HL-60 (cell line): ENCODE measurements at regions not wholly inside any gene's neighbourhood (a gene's known extent, or its start where the extent isn't known, plus 50 kb on each side); places are given as distances from the start of the nearest gene placed in this dataset.

ENCODE experiments used
- DNase-seq, 2 experiments: peaks; one replicate each; pipeline ENCODE4 v3.0.0-alpha.2; 2010 to 2020; ENCODE audit warnings: low read depth in 1 of 2, low spot score in 1 of 2
- H3K27ac ChIP-seq: fragments of 250-450 bp; sonication (Bioruptor Pico); replicated peaks from 2 replicates; pipeline ENCODE4 v1.5.1; 2020; ENCODE audit warnings: mild to moderate bottlenecking, moderate library complexity
- H3K27me3 ChIP-seq: fragments of 250-450 bp; sonication (Bioruptor Pico); 2 replicates; pipeline ENCODE4 v1.5.1; 2021; ENCODE audit warnings: mild to moderate bottlenecking, moderate library complexity; ENCODE audit not compliant: insufficient read depth, poor library complexity, severe bottlenecking
- H3K4me3 ChIP-seq: replicated peaks from 2 replicates; pipeline ENCODE4 v1.5.1; 2011; ENCODE audit warnings: mild to moderate bottlenecking, control low read depth, low read length; ENCODE audit not compliant: insufficient read depth
- CTCF ChIP-seq: IDR thresholded peaks from one replicate; pipeline ENCODE4 v1.5.1; 2011; ENCODE audit warnings: low read length, control low read depth, inconsistent platforms; ENCODE audit not compliant: insufficient read depth
- GABPA ChIP-seq: IDR thresholded peaks from 2 replicates; pipeline ENCODE4 v1.6.1; 2012; ENCODE audit warnings: low read depth
- POLR2AphosphoS5 ChIP-seq: IDR thresholded peaks from 2 replicates; pipeline ENCODE4 v1.6.1; 2012; ENCODE audit warnings: low read depth
- REST ChIP-seq: IDR thresholded peaks from 2 replicates; pipeline ENCODE4 v1.6.1; 2012; ENCODE audit warnings: low read depth; ENCODE audit not compliant: insufficient replicate concordance
- SPI1 ChIP-seq: IDR thresholded peaks from 2 replicates; pipeline ENCODE4 v1.6.1; 2012; ENCODE audit warnings: low read depth, mild to moderate bottlenecking, borderline replicate concordance

GRCh38 chr10:64535131-64535867, 1014.1 kb downstream of the REEP3 start:
- no peak for DNase-seq

GRCh38 chr10:64537112-64537511, 1015.9 kb downstream of the REEP3 start:
- Histone ChIP-seq H3K27me3 (no peaks in the 10 kb centered on the region), H3K4me3 (no peak overlapping the region), H3K27ac (no peak overlapping the region)
- no peak for TF ChIP-seq POLR2AphosphoS5
- no peak for TF ChIP-seq CTCF
- TF ChIP-seq REST = no peak
- TF ChIP-seq GABPA = no peak
- no peak for TF ChIP-seq SPI1
- no peak for DNase-seq

More at GRCh38 chr10:64535131-64535867, 1014.1 kb downstream of the REEP3 start:
- Histone ChIP-seq H3K4me3 (no peak overlapping the region), H3K27me3 (no peaks in the 10 kb centered on the region), H3K27ac (no peak overlapping the region)
- TF ChIP-seq CTCF (no peak), POLR2AphosphoS5 (no peak), SPI1 (no peak), GABPA (no peak), REST (no peak)

GRCh38 chr10:64537928-64538327, 1016.7 kb downstream of the REEP3 start:
- no peak for TF ChIP-seq POLR2AphosphoS5
- no peak for TF ChIP-seq REST
- TF ChIP-seq GABPA = no peak
- TF ChIP-seq SPI1 = no peak
- TF ChIP-seq CTCF = no peak
- no peak overlapping the region for H3K4me3 ChIP-seq
- H3K27ac ChIP-seq = no peak overlapping the region
- no peak for DNase-seq
- H3K27me3 ChIP-seq = no peaks in the 10 kb centered on the region
